Endodermal cell (in vitro differentiated cells): ENCODE measurements at regions not wholly inside any gene's neighbourhood (a gene's known extent, or its start where the extent isn't known, plus 50 kb on each side); places are given as distances from the start of the nearest gene placed in this dataset.

Experiments used
- DNase-seq: peaks from one replicate; pipeline ENCODE4 v3.0.0-alpha.2; 2017
- H3K27ac ChIP-seq: 2 replicates; pipeline ENCODE4 v1.5.1; 2013; ENCODE audit warnings: mild to moderate bottlenecking, low read depth, low read length, moderate library complexity
- H3K27me3 ChIP-seq: 2 replicates; pipeline ENCODE4 v1.6.1; 2013; ENCODE audit warnings: mild to moderate bottlenecking, low read length, moderate library complexity; ENCODE audit not compliant: insufficient read depth, control insufficient read depth, poor library complexity, severe bottlenecking
- H3K36me3 ChIP-seq: 2 replicates; pipeline ENCODE4 v1.7.0; 2013; ENCODE audit warnings: mild to moderate bottlenecking, low read length, moderate library complexity; ENCODE audit not compliant: control insufficient read depth, insufficient read depth
- H3K4me1 ChIP-seq: one replicate; pipeline ENCODE4 v1.7.0; 2013; ENCODE audit warnings: low read length; ENCODE audit not compliant: control insufficient read depth, insufficient read depth
- H3K4me3 ChIP-seq: 2 replicates; pipeline ENCODE4 v1.5.1; 2013; ENCODE audit warnings: mild to moderate bottlenecking, low read length, moderate library complexity
- H3K9ac ChIP-seq: 2 replicates; pipeline ENCODE4 v1.6.1; 2013; ENCODE audit warnings: mild to moderate bottlenecking, low read length, moderate library complexity; ENCODE audit not compliant: poor library complexity, severe bottlenecking; ENCODE audit errors: extremely low read depth
- H3K9me3 ChIP-seq: 2 replicates; pipeline ENCODE4 v1.6.1; 2013; ENCODE audit warnings: mild to moderate bottlenecking, low read length, moderate library complexity; ENCODE audit not compliant: control insufficient read depth
- H3K27ac Mint-ChIP-seq: 2 replicates; pipeline ENCODE4 v1.8.0; 2020; ENCODE audit warnings: mixed read lengths
- H3K27me3 Mint-ChIP-seq: 2 replicates; pipeline ENCODE4 v1.8.0; 2021; ENCODE audit warnings: mild to moderate bottlenecking, mixed read lengths; ENCODE audit not compliant: insufficient read depth
- H3K36me3 Mint-ChIP-seq: 2 replicates; pipeline ENCODE4 v1.8.0; 2020; ENCODE audit warnings: low read depth, mixed read lengths
- H3K4me1 Mint-ChIP-seq: 2 replicates; pipeline ENCODE4 v1.8.0; 2020; ENCODE audit warnings: mixed read lengths
- H3K4me3 Mint-ChIP-seq: 2 replicates; pipeline ENCODE4 v1.8.0; 2020; ENCODE audit warnings: mild to moderate bottlenecking, moderate library complexity, mixed read lengths
- H3K9me3 Mint-ChIP-seq: 2 replicates; pipeline ENCODE4 v1.8.0; 2020; ENCODE audit warnings: mild to moderate bottlenecking, mixed read lengths
- WGBS, 2 experiments: methylation state at CpG; one replicate each; pipeline versions ENCODE4 v1.1.5 to v1.1.7; 2013; ENCODE audit warnings: missing lambda C conversion rate in 2 of 2, mixed read lengths in 1 of 2; ENCODE audit not compliant: insufficient coverage in 1 of 2, insufficient read length in 1 of 2; 5-methylcytosine and 5-hydroxymethylcytosine counted together
- TF ChIP-seq, protein P1 (sequence below): fragments of 200-600 bp; sonication (generic); conservative IDR thresholded peaks from 2 replicates; pipeline ENCODE4 v1.5.0; 2021; ENCODE audit warnings: antibody characterized with exemption, mild to moderate bottlenecking

DNA sequence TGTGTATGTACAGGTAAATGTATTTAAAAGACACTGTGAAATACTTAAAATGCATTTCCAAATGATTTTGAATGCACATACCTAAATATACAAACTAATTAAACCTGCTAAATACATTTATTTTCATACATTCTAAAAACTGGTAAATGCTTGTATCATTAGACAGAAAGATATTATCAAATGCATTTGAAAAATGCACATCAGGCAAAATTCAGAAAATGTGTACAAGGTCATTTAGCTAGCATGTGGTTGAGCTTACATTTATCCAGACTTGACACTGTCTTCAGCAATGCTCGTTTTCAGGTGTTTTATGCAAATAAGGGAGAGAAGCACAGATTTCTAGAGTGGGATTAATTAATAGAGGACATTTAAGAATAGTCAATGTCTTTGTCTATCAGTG lies 374.2 kb downstream of the SUCLG1 start:
- Mint-ChIP-seq H3K27ac (no peak overlapping the region), H3K4me3 (no peak overlapping the region), H3K27me3 (no peaks in the 10 kb centered on the region), H3K36me3 (no peaks in the 10 kb centered on the region), H3K9me3 (no peaks in the 10 kb centered on the region), H3K4me1 (no peaks in the 10 kb centered on the region)
- Histone ChIP-seq H3K27me3 (no peaks in the 10 kb centered on the region), H3K4me1 (no peaks in the 10 kb centered on the region), H3K9ac (no peak overlapping the region), H3K4me3 (no peak overlapping the region), H3K9me3 (no peaks in the 10 kb centered on the region), H3K27ac (no peak overlapping the region), H3K36me3 (no peaks in the 10 kb centered on the region)
- WGBS, 2 experiments = 78 to 96% methylated on average over 1 of the region's 1 CpG
- TF ChIP-seq, protein P1, sequence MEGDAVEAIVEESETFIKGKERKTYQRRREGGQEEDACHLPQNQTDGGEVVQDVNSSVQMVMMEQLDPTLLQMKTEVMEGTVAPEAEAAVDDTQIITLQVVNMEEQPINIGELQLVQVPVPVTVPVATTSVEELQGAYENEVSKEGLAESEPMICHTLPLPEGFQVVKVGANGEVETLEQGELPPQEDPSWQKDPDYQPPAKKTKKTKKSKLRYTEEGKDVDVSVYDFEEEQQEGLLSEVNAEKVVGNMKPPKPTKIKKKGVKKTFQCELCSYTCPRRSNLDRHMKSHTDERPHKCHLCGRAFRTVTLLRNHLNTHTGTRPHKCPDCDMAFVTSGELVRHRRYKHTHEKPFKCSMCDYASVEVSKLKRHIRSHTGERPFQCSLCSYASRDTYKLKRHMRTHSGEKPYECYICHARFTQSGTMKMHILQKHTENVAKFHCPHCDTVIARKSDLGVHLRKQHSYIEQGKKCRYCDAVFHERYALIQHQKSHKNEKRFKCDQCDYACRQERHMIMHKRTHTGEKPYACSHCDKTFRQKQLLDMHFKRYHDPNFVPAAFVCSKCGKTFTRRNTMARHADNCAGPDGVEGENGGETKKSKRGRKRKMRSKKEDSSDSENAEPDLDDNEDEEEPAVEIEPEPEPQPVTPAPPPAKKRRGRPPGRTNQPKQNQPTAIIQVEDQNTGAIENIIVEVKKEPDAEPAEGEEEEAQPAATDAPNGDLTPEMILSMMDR = no peak
- DNase-seq = no peak

DNA sequence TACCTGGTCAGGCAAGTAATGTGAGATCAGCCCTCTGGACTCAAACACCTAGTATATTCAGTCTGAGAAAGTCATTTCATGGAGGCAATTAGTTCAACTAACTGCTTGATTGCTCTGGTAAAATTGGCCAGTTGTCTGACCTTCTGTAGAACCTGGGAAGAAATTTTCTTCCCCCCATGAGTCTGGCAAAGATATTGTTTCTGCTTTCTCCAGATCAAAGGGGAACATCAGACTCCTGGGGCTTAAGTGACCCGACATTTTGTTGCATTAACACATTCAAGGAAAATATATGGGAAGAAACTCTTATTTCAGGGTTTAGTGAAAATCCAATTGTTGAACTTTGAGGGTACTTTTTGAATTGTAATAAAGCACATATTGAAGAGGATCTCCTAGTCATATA lies 375.1 kb downstream of the SUCLG1 start:
- no peaks in the 10 kb centered on the region for H3K9me3 ChIP-seq
- Mint-ChIP-seq H3K27ac (no peak overlapping the region), H3K4me1 (no peaks in the 10 kb centered on the region), H3K36me3 (no peaks in the 10 kb centered on the region), H3K9me3 (no peaks in the 10 kb centered on the region), H3K27me3 (no peaks in the 10 kb centered on the region), H3K4me3 (no peak overlapping the region)
- no peaks in the 10 kb centered on the region for H3K27me3 ChIP-seq
- DNase-seq = no peak
- H3K27ac ChIP-seq = no peak overlapping the region
- H3K4me1 ChIP-seq = no peaks in the 10 kb centered on the region
- TF ChIP-seq, protein P1 = no peak
- no peak overlapping the region for H3K4me3 ChIP-seq
- 83% methylated on average over 1 of the region's 1 CpG for WGBS, 2 experiments
- H3K36me3 ChIP-seq = no peaks in the 10 kb centered on the region
- no peak overlapping the region for H3K9ac ChIP-seq

DNA sequence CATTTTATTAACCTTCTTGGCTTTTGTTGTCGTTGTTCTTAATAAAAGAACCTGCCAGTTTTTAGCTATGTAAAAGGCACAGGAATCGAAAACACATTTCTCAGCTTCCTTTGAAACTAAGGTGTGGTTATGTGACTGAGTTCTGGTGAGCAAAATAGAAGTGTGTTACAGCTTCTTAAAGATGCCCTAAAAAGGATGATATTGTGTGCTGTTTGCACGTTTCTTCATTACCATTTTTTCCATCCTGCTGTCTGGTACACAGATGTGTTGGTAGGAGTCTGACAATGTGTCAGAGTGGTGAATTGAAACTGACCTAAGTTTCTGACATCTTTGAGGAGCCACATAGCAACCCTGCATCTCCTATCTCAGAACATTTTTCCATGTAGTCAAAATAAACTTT lies 380.6 kb downstream of the SUCLG1 start:
- Histone ChIP-seq H3K4me3 (no peak overlapping the region), H3K36me3 (no peaks in the 10 kb centered on the region), H3K9me3 (no peaks in the 10 kb centered on the region), H3K9ac (no peak overlapping the region), H3K27ac (no peak overlapping the region), H3K27me3 (no peaks in the 10 kb centered on the region), H3K4me1 (no peaks in the 10 kb centered on the region)
- H3K4me1 Mint-ChIP-seq = no peaks in the 10 kb centered on the region
- H3K27me3 Mint-ChIP-seq = no peaks in the 10 kb centered on the region
- no peaks in the 10 kb centered on the region for H3K9me3 Mint-ChIP-seq
- no peak overlapping the region for H3K4me3 Mint-ChIP-seq
- no peak for DNase-seq
- H3K36me3 Mint-ChIP-seq = no peaks in the 10 kb centered on the region
- 83 to 84% methylated on average over 2 to 3 of the region's 3 CpGs for WGBS, 2 experiments
- TF ChIP-seq, protein P1 = no peak
- no peak overlapping the region for H3K27ac Mint-ChIP-seq
